PC-9 (cell line): ENCODE measurements at regions not wholly inside any gene's neighbourhood (a gene's known extent, or its start where the extent isn't known, plus 50 kb on each side); places are given as distances from the start of the nearest gene placed in this dataset.

Experiments used
- BruUV-seq: library from RNA; stranded (reverse); fragments of 400-500 nt; replicated peaks from 2 replicates; lab custom pipeline; 2021; lab: Mats Ljungman, UMichigan
- CTCF ChIA-PET: fragments of 300-600 bp; sonication (Branson Sonifier 250); formaldehyde crosslinking; loops from one replicate; lab custom pipeline; 2022; ENCODE audit warnings: antibody characterized with exemption; lab: Charles Lee
- POLR2A ChIA-PET: fragments of 300-600 bp; sonication (Branson Sonifier 250); formaldehyde crosslinking; loops from one replicate; lab custom pipeline; 2022; ENCODE audit warnings: antibody characterized with exemption; ENCODE audit not compliant: unreplicated experiment; lab: Charles Lee
- DNase-seq, 2 experiments: peaks; one replicate each; pipeline versions ENCODE4 v3.0.0 to v3.0.0-alpha.2; 2015 to 2022; ENCODE audit warnings: mixed read lengths in 1 of 2
- H2AFZ ChIP-seq: fragments of 200-600 bp; sonication (generic); 2 replicates; pipeline ENCODE4 v1.8.1; 2017; ENCODE audit warnings: antibody characterized with exemption
- H3F3A ChIP-seq: fragments of 200-600 bp; sonication (generic); 2 replicates; pipeline ENCODE4 v1.8.1; 2017; ENCODE audit warnings: antibody characterized with exemption, mild to moderate bottlenecking, low read depth; ENCODE audit not compliant: insufficient read depth
- H3K27ac ChIP-seq: fragments of 200-600 bp; sonication (generic); 2 replicates; pipeline ENCODE4 v1.6.1; 2016; ENCODE audit warnings: mixed run types
- H3K27me3 ChIP-seq: fragments of 200-600 bp; sonication (generic); 2 replicates; pipeline ENCODE4 v1.6.1; 2016; ENCODE audit warnings: low read depth, mixed run types; ENCODE audit not compliant: insufficient read depth
- H3K36me3 ChIP-seq: fragments of 200-600 bp; sonication (generic); 2 replicates; pipeline ENCODE4 v1.6.1; 2016; ENCODE audit warnings: low read depth, mixed run types
- H3K4me1 ChIP-seq: fragments of 200-600 bp; sonication (generic); replicated peaks from 2 replicates; pipeline ENCODE4 v1.6.1; 2016; ENCODE audit warnings: mixed run types; ENCODE audit not compliant: insufficient read depth
- H3K4me2 ChIP-seq: fragments of 200-600 bp; sonication (generic); 2 replicates; pipeline ENCODE4 v1.6.1; 2017; ENCODE audit warnings: mixed run types
- H3K4me3 ChIP-seq: fragments of 200-600 bp; sonication (generic); 2 replicates; pipeline ENCODE4 v1.6.1; 2016; ENCODE audit warnings: mixed run types
- H3K79me2 ChIP-seq: fragments of 200-600 bp; sonication (generic); 2 replicates; pipeline ENCODE4 v1.6.1; 2017; ENCODE audit warnings: low read depth, mixed run types
- H3K9me2 ChIP-seq: fragments of 200-600 bp; sonication (generic); 2 replicates; pipeline ENCODE4 v1.8.1; 2017; ENCODE audit warnings: mild to moderate bottlenecking; ENCODE audit not compliant: insufficient read depth
- H3K9me3 ChIP-seq: fragments of 200-600 bp; sonication (generic); 2 replicates; pipeline ENCODE4 v1.8.1; 2016; ENCODE audit warnings: low read depth; ENCODE audit not compliant: insufficient read depth
- H4K20me1 ChIP-seq: fragments of 200-600 bp; sonication (generic); 2 replicates; pipeline ENCODE4 v1.8.1; 2017; ENCODE audit not compliant: insufficient read depth
- CTCF ChIP-seq: fragments of 200-600 bp; sonication (generic); conservative IDR thresholded peaks from 2 replicates; pipeline ENCODE4 v1.6.1; 2017; ENCODE audit warnings: mixed run types, antibody characterized with exemption, mild to moderate bottlenecking, moderate library complexity
- EZH2 ChIP-seq: fragments of 200-600 bp; sonication (generic); IDR thresholded peaks from 2 replicates; pipeline ENCODE4 v1.8.0; 2017; ENCODE audit warnings: antibody characterized with exemption, low read depth
- intact Hi-C: fragments of 100-400 bp; cut with micrococcal nuclease; formaldehyde crosslinking; loops from one replicate; pipeline ENCODE4 v1.10.0; 2022; ENCODE audit not compliant: unreplicated experiment

- Histone ChIP-seq H3K4me1 (peaks cover 3% of the 10 kb centered on the region; the same call in 1 of the 2 replicates), H3K9me3 (no peaks in the 10 kb centered on the region), H4K20me1 (no peaks in the 10 kb centered on the region), H3K27ac (no peak overlapping the region), H3F3A (no peaks in the 10 kb centered on the region), H3K27me3 (no peaks in the 10 kb centered on the region), H3K9me2 (no peaks in the 10 kb centered on the region), H3K79me2 (no peaks in the 10 kb centered on the region), H3K4me2 (no peak overlapping the region), H2AFZ (no peak overlapping the region), H3K4me3 (no peak overlapping the region), H3K36me3 (no peaks in the 10 kb centered on the region)
- no TSS peak for BruUV-seq
- intact Hi-C loops, result no loop called here
- ChIA-PET CTCF (interaction anchor here (0.6 kb wide), 1 partner anchor 111 kb away, joined by 19 read pairs; no protein-coding TSS in a partner anchor), POLR2A (no interaction called here)
- TF ChIP-seq EZH2 (no peak), CTCF (no peak)
- no peak for DNase-seq
These were observed 222.5 kb upstream of the RHOBTB1 start for GRCh38 chr10:61166489-61166888.

- intact Hi-C loops, result no loop called here
- Histone ChIP-seq H3K27me3 (no peaks in the 10 kb centered on the region), H3F3A (no peaks in the 10 kb centered on the region), H3K4me1 (peaks cover 3% of the 10 kb centered on the region; the same call in 1 of the 2 replicates), H4K20me1 (no peaks in the 10 kb centered on the region), H2AFZ (no peak overlapping the region), H3K9me3 (no peaks in the 10 kb centered on the region), H3K27ac (no peak overlapping the region), H3K9me2 (no peaks in the 10 kb centered on the region), H3K79me2 (no peaks in the 10 kb centered on the region), H3K4me3 (no peak overlapping the region), H3K4me2 (no peak overlapping the region), H3K36me3 (no peaks in the 10 kb centered on the region)
- no peak for TF ChIP-seq CTCF
- TF ChIP-seq EZH2, result no peak
- no peak for DNase-seq
- ChIA-PET POLR2A (no interaction called here), CTCF (no interaction called here)
- BruUV-seq, result no TSS peak
These were observed 222.1 kb upstream of the RHOBTB1 start for GRCh38 chr10:61166065-61166464.

- no peaks in the 10 kb centered on the region for H3K27me3 ChIP-seq
- no peaks in the 10 kb centered on the region for H3K9me3 ChIP-seq
- DNase-seq, result no peak
- intact Hi-C loops, result no loop called here
- no peak overlapping the region for H3K4me3 ChIP-seq
- H3K79me2 ChIP-seq, result no peaks in the 10 kb centered on the region
- H4K20me1 ChIP-seq, result no peaks in the 10 kb centered on the region
- POLR2A ChIA-PET, result no interaction called here
- H3F3A ChIP-seq, result no peaks in the 10 kb centered on the region
- H3K9me2 ChIP-seq, result no peaks in the 10 kb centered on the region
- no peak for TF ChIP-seq CTCF
- no peak for TF ChIP-seq EZH2
- no peak overlapping the region for H2AFZ ChIP-seq
- no TSS peak for BruUV-seq
- no peak overlapping the region for H3K27ac ChIP-seq
- peaks cover 3% of the 10 kb centered on the region; the same call in 1 of the 2 replicates for H3K4me1 ChIP-seq
- H3K36me3 ChIP-seq, result no peaks in the 10 kb centered on the region
- CTCF ChIA-PET, result no interaction called here
- no peak overlapping the region for H3K4me2 ChIP-seq
These were observed 220.6 kb upstream of the RHOBTB1 start for GRCh38 chr10:61164458-61165160.
